GM06990 (cell line): ENCODE measurements at regions not wholly inside any gene's neighbourhood (a gene's known extent, or its start where the extent isn't known, plus 50 kb on each side); places are given as distances from the start of the nearest gene placed in this dataset.

Experiments
- DNase-seq: peaks from one replicate; pipeline ENCODE4 v3.0.0-alpha.2; 2011; ENCODE audit not compliant: insufficient read length; ENCODE audit errors: extremely low read depth
- H3K27me3 ChIP-seq: replicated peaks from 2 replicates; pipeline ENCODE4 v1.6.0; 2011; ENCODE audit warnings: low read length; ENCODE audit not compliant: control insufficient read depth, insufficient read depth
- H3K36me3 ChIP-seq: 2 replicates; pipeline ENCODE4 v1.5.1; 2011; ENCODE audit warnings: low read length; ENCODE audit not compliant: control insufficient read depth, insufficient read depth
- H3K4me3 ChIP-seq: replicated peaks from 2 replicates; pipeline ENCODE4 v1.5.1; 2011; ENCODE audit warnings: low read depth, mild to moderate bottlenecking, control low read depth, low read length
- CTCF ChIP-seq: IDR thresholded peaks from 2 replicates; pipeline ENCODE4 v1.5.1; 2011; ENCODE audit warnings: low read length, control low read depth, mild to moderate bottlenecking, inconsistent platforms; ENCODE audit not compliant: insufficient read depth, poor library complexity, severe bottlenecking

- no peaks in the 10 kb centered on the region for H3K27me3 ChIP-seq
- H3K4me3 ChIP-seq = no peak overlapping the region
- no peak for TF ChIP-seq CTCF
- DNase-seq = no peak
- no peaks in the 10 kb centered on the region for H3K36me3 ChIP-seq
Observed at GRCh38 chr12:115096588-115097397, 412.8 kb upstream of the TBX3 start.

- Histone ChIP-seq H3K4me3 (no peak overlapping the region), H3K36me3 (no peaks in the 10 kb centered on the region), H3K27me3 (no peaks in the 10 kb centered on the region)
- TF ChIP-seq CTCF = no peak
- DNase-seq = no peak
Observed at GRCh38 chr12:115095073-115095748, 411.2 kb upstream of the TBX3 start.

GRCh38 chr12:115094163-115094816 is 410.3 kb upstream of the TBX3 start:
- DNase-seq = no peak
- no peak for TF ChIP-seq CTCF
- Histone ChIP-seq H3K27me3 (no peaks in the 10 kb centered on the region), H3K36me3 (no peaks in the 10 kb centered on the region), H3K4me3 (no peak overlapping the region)

GRCh38 chr12:115093261-115093660 is 409.3 kb upstream of the TBX3 start:
- Histone ChIP-seq H3K36me3 (no peaks in the 10 kb centered on the region), H3K27me3 (no peaks in the 10 kb centered on the region), H3K4me3 (no peak overlapping the region)
- DNase-seq = no peak
- TF ChIP-seq CTCF = no peak

GRCh38 chr12:115090783-115091182 is 406.8 kb upstream of the TBX3 start:
- H3K27me3 ChIP-seq = no peaks in the 10 kb centered on the region
- H3K4me3 ChIP-seq = no peak overlapping the region
- TF ChIP-seq CTCF = no peak
- H3K36me3 ChIP-seq = no peaks in the 10 kb centered on the region
- DNase-seq = no peak
